Panc1 (cell line): ENCODE measurements at regions not wholly inside any gene's neighbourhood (a gene's known extent, or its start where the extent isn't known, plus 50 kb on each side); places are given as distances from the start of the nearest gene placed in this dataset.

ENCODE experiments used
- ATAC-seq: fragments of 200-7000 bp; cut with Tn5 transposase; 2 replicates; pipeline ENCODE4 v1.9.1; 2020; ENCODE audit warnings: mild to moderate bottlenecking, moderate library complexity
- BruUV-seq: library from RNA; stranded (reverse); fragments of 400-500 nt; replicated peaks from 2 replicates; lab custom pipeline; 2021; lab: Mats Ljungman, UMichigan
- CTCF ChIA-PET: fragments of 300-600 bp; sonication (Branson Sonifier 250); formaldehyde crosslinking; loops from one replicate; lab custom pipeline; 2022; ENCODE audit warnings: antibody characterized with exemption; lab: Charles Lee
- POLR2A ChIA-PET: fragments of 300-600 bp; sonication (Branson Sonifier 250); formaldehyde crosslinking; loops from one replicate; lab custom pipeline; 2022; ENCODE audit warnings: antibody characterized with exemption; lab: Charles Lee
- DNase-seq: peaks from one replicate; pipeline ENCODE4 v3.0.0-alpha.2; 2010; ENCODE audit warnings: low read depth, low spot score
- H3K27ac ChIP-seq: 2 replicates; pipeline ENCODE4 v1.5.1; 2011; ENCODE audit warnings: mild to moderate bottlenecking, low read length, inconsistent platforms
- H3K27me3 ChIP-seq: fragments of 200-500 bp; sonication (Bioruptor generic); 2 replicates; pipeline ENCODE4 v1.6.0; 2014; ENCODE audit warnings: low read length, inconsistent platforms; ENCODE audit not compliant: control insufficient read depth, insufficient read depth
- H3K36me3 ChIP-seq: fragments of 200-500 bp; sonication (Bioruptor generic); 2 replicates; pipeline ENCODE4 v1.5.1; 2014; ENCODE audit warnings: inconsistent platforms, mild to moderate bottlenecking, low read length, moderate library complexity; ENCODE audit not compliant: control insufficient read depth, insufficient read depth
- H3K4me1 ChIP-seq: 2 replicates; pipeline ENCODE4 v1.5.1; 2011; ENCODE audit warnings: inconsistent platforms, mild to moderate bottlenecking, low read length, moderate library complexity; ENCODE audit not compliant: control insufficient read depth, insufficient read depth
- H3K4me3 ChIP-seq, 2 experiments: 2 replicates each; pipeline ENCODE4 v1.5.1; 2011 to 2012; ENCODE audit warnings: low read depth in 2 of 2, low read length in 2 of 2, mild to moderate bottlenecking in 2 of 2, inconsistent platforms in 1 of 2, moderate library complexity in 1 of 2
- H3K9me3 ChIP-seq: fragments of 200-500 bp; sonication (Bioruptor generic); 2 replicates; pipeline ENCODE4 v1.5.1; 2014; ENCODE audit warnings: low read depth, mild to moderate bottlenecking, inconsistent platforms, low read length, moderate library complexity; ENCODE audit not compliant: control insufficient read depth, insufficient read depth
- CTCF ChIP-seq: fragments of 450-650 bp; IDR thresholded peaks from 2 replicates; pipeline ENCODE4 v1.5.1; 2017; ENCODE audit warnings: mild to moderate bottlenecking
- POLR2AphosphoS5 ChIP-seq: IDR thresholded peaks from 2 replicates; pipeline ENCODE4 v1.6.1; 2012; ENCODE audit warnings: mild to moderate bottlenecking, low read depth, low read length, moderate library complexity
- REST ChIP-seq, 2 experiments: IDR thresholded peaks; 2 replicates each; pipeline ENCODE4 v1.6.1; 2011 to 2012; ENCODE audit warnings: low read depth in 2 of 2, control low read depth in 1 of 2, low read length in 1 of 2, mild to moderate bottlenecking in 1 of 2, moderate library complexity in 1 of 2; ENCODE audit not compliant: insufficient read depth in 1 of 2
- SIN3A ChIP-seq: IDR thresholded peaks from 2 replicates; pipeline ENCODE4 v1.6.1; 2012; ENCODE audit warnings: low read depth, mild to moderate bottlenecking, low read length, moderate library complexity, borderline replicate concordance; ENCODE audit not compliant: insufficient read depth
- TCF7L2 ChIP-seq: IDR thresholded peaks from 2 replicates; pipeline ENCODE4 v1.6.1; 2011; ENCODE audit warnings: mild to moderate bottlenecking, low read depth, low read length, inconsistent platforms
- in situ Hi-C: cut with HindIII; loops from 2 replicates; pipeline ENCODE4 v1.10.0; 2016; ENCODE audit warnings: low sequenced_read_pairs, low pct_unique_long_range_greater_than_20kb
- intact Hi-C: fragments of 100-400 bp; cut with micrococcal nuclease; formaldehyde crosslinking; loops from one replicate; pipeline ENCODE4 v1.10.0; 2022; ENCODE audit not compliant: unreplicated experiment

- no peak overlapping the region for H3K27ac ChIP-seq
- TF ChIP-seq TCF7L2: no peak
- TF ChIP-seq CTCF: no peak
- no peak for TF ChIP-seq REST (IDR thresholded peaks at IDR 0.05; ENCODE audit: insufficient read depth in 1 of 2, low read depth in 2 of 2, low read length in 1 of 2)
- no peak for TF ChIP-seq POLR2AphosphoS5
- no peak for TF ChIP-seq SIN3A
- H3K9me3 ChIP-seq: no peaks in the 10 kb centered on the region
- intact Hi-C loops: no loop called here
- in situ Hi-C loops: no loop called here
- no peak overlapping the region for H3K4me3 ChIP-seq
- DNase-seq (no peak), ATAC-seq (no peak)
- BruUV-seq: no TSS peak
- no peaks in the 10 kb centered on the region for H3K27me3 ChIP-seq
- CTCF ChIA-PET: no interaction called here
- H3K36me3 ChIP-seq: no peaks in the 10 kb centered on the region
- POLR2A ChIA-PET: no interaction called here
- no peaks in the 10 kb centered on the region for H3K4me1 ChIP-seq
Measured at GRCh38 chr1:5704561-5705514, 287.4 kb downstream of the NPHP4 start.

GRCh38 chr1:5701642-5702041, 290.6 kb downstream of the NPHP4 start:
- H3K36me3 ChIP-seq: no peaks in the 10 kb centered on the region
- H3K4me3 ChIP-seq: no peak overlapping the region
- no TSS peak for BruUV-seq
- H3K4me1 ChIP-seq: no peaks in the 10 kb centered on the region
- ATAC-seq (no peak), DNase-seq (no peak)
- H3K9me3 ChIP-seq: no peaks in the 10 kb centered on the region
- ChIA-PET CTCF (no interaction called here), POLR2A (no interaction called here)
- TF ChIP-seq POLR2AphosphoS5 (no peak), TCF7L2 (no peak), REST (IDR thresholded peaks at IDR 0.05; ENCODE audit: insufficient read depth in 1 of 2, low read depth in 2 of 2, low read length in 1 of 2) (no peak), SIN3A (no peak), CTCF (no peak)
- no peak overlapping the region for H3K27ac ChIP-seq
- intact Hi-C loops: no loop called here
- peaks cover 4% of the 10 kb centered on the region for H3K27me3 ChIP-seq
- in situ Hi-C loops: no loop called here
